Fibroblast of lung (primary cell): ENCODE measurements at regions not wholly inside any gene's neighbourhood (a gene's known extent, or its start where the extent isn't known, plus 50 kb on each side); places are given as distances from the start of the nearest gene placed in this dataset.

Experiments
- DNase-seq, 2 donors: peaks; one replicate each; pipeline versions ENCODE4 v3.0.0 to v3.0.0-alpha.2; 2010; ENCODE audit warnings: low read depth in 2 of 2
- H2AFZ ChIP-seq: 2 replicates; pipeline ENCODE4 v1.5.1; 2012; ENCODE audit warnings: low read length, control low read depth, inconsistent platforms
- H3K27ac ChIP-seq: 2 replicates; pipeline ENCODE4 v1.5.1; 2011; ENCODE audit warnings: low read length, control low read depth; ENCODE audit not compliant: insufficient read depth
- H3K27me3 ChIP-seq: 2 replicates; pipeline ENCODE4 v1.5.1; 2011; ENCODE audit warnings: mild to moderate bottlenecking, low read length; ENCODE audit not compliant: control insufficient read depth, insufficient read depth
- H3K36me3 ChIP-seq: 2 replicates; pipeline ENCODE4 v1.5.1; 2011; ENCODE audit warnings: low read length; ENCODE audit not compliant: control insufficient read depth, insufficient read depth
- H3K4me1 ChIP-seq: 2 replicates; pipeline ENCODE4 v1.5.1; 2011; ENCODE audit warnings: low read length; ENCODE audit not compliant: control insufficient read depth, insufficient read depth; ENCODE audit errors: extremely low read depth
- H3K4me2 ChIP-seq: 2 replicates; pipeline ENCODE4 v1.5.1; 2011; ENCODE audit warnings: low read length, control low read depth; ENCODE audit not compliant: insufficient read depth; ENCODE audit errors: extremely low read depth
- H3K4me3 ChIP-seq, 4 experiments: fragments of 200-600 bp in 1 of 4; sonication (generic) in 1 of 4; replicated peaks in 1 of 4; 2 replicates each; pipeline ENCODE4 v1.5.1; 2011 to 2016; ENCODE audit warnings: low read length in 4 of 4, low read depth in 3 of 4, mild to moderate bottlenecking in 3 of 4, control low read depth in 2 of 4, inconsistent platforms in 1 of 4, mixed read lengths in 1 of 4; ENCODE audit not compliant: insufficient read depth in 1 of 4; ENCODE audit errors: control extremely low read depth in 1 of 4
- H3K79me2 ChIP-seq: 2 replicates; pipeline ENCODE4 v1.5.1; 2012; ENCODE audit warnings: mild to moderate bottlenecking, low read length, inconsistent platforms; ENCODE audit not compliant: control insufficient read depth, insufficient read depth
- H3K9ac ChIP-seq: 2 replicates; pipeline ENCODE4 v1.5.1; 2011; ENCODE audit warnings: mild to moderate bottlenecking, low read length, control low read depth; ENCODE audit not compliant: insufficient read depth
- H3K9me3 ChIP-seq: 2 replicates; pipeline ENCODE4 v1.5.1; 2012; ENCODE audit warnings: low read depth, low read length; ENCODE audit not compliant: control insufficient read depth, insufficient read depth
- H4K20me1 ChIP-seq: 2 replicates; pipeline ENCODE4 v1.5.1; 2011; ENCODE audit warnings: low read length; ENCODE audit not compliant: control insufficient read depth, insufficient read depth; ENCODE audit errors: extremely low read depth
- EZH2 ChIP-seq: IDR thresholded peaks from 2 replicates; pipeline ENCODE4 v1.5.1; 2012; ENCODE audit warnings: low read length, control low read depth, mild to moderate bottlenecking; ENCODE audit errors: missing control alignments
- TF ChIP-seq, protein P1 (sequence below), 2 donors: IDR thresholded peaks in 1 of 2; conservative IDR thresholded peaks in 1 of 2; 1 replicate in 1 of 2; 2 replicates in 1 of 2; pipeline ENCODE4 v1.5.1; 2011 to 2012; ENCODE audit warnings: low read length in 2 of 2, control low read depth in 1 of 2, inconsistent platforms in 1 of 2, low read depth in 1 of 2, mild to moderate bottlenecking in 1 of 2

DNA sequence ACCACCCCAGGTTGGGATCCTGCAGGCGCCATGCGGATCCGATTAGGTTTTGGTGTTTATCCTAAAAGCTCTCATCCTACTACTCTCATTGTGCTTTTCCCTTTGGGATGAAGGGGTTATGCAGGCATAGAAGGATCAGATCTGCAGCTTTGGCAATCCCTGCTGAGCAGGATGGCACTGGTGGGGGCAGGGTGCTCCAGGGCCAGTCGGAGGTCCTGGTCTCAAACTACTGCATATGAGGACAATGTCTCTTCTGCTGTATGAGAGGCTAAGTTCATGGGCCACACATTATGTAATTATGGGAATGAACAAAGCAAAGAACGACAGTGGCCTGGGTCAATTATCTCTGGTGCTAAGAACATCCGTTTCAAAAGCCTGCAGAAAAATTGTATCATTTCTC lies 334.2 kb downstream of the IRX1 start:
- H3K9ac ChIP-seq: no peak overlapping the region
- no peak overlapping the region for H3K4me2 ChIP-seq
- no peak for TF ChIP-seq EZH2
- H3K9me3 ChIP-seq: no peaks in the 10 kb centered on the region
- H3K4me3 ChIP-seq: no peak overlapping the region
- no peaks in the 10 kb centered on the region for H3K36me3 ChIP-seq
- no peak overlapping the region for H2AFZ ChIP-seq
- no peaks in the 10 kb centered on the region for H3K27me3 ChIP-seq
- no peak overlapping the region for H3K27ac ChIP-seq
- H3K79me2 ChIP-seq: no peaks in the 10 kb centered on the region
- no peak for DNase-seq
- H3K4me1 ChIP-seq: no peaks in the 10 kb centered on the region
- H4K20me1 ChIP-seq: no peaks in the 10 kb centered on the region

DNA sequence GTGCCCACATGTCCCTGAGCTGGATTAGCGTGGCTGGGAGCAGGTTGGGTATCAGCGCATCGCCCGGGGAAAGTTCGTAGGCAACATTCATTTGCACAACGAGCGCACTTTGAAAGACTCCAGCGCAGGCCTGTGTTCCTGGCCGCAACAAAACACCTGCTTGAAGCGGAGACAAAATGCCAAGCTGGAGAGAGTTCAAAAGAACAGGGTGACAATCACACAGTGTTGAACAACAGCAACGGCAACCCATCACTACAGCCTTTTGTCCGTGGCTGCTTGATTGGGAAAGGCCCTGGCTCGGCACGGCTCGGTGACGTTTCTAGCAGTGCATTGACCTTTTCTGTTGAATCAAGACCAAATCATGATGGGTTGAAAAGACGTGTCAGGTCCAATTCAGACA lies 336.3 kb downstream of the IRX1 start:
- Histone ChIP-seq H3K27ac (no peak overlapping the region), H3K79me2 (no peaks in the 10 kb centered on the region), H3K27me3 (no peaks in the 10 kb centered on the region), H4K20me1 (no peaks in the 10 kb centered on the region), H3K9ac (no peak overlapping the region), H2AFZ (no peak overlapping the region), H3K36me3 (no peaks in the 10 kb centered on the region), H3K4me3 (no peak overlapping the region), H3K9me3 (no peaks in the 10 kb centered on the region), H3K4me1 (no peaks in the 10 kb centered on the region), H3K4me2 (no peak overlapping the region)
- TF ChIP-seq EZH2: no peak
- TF ChIP-seq, protein P1, sequence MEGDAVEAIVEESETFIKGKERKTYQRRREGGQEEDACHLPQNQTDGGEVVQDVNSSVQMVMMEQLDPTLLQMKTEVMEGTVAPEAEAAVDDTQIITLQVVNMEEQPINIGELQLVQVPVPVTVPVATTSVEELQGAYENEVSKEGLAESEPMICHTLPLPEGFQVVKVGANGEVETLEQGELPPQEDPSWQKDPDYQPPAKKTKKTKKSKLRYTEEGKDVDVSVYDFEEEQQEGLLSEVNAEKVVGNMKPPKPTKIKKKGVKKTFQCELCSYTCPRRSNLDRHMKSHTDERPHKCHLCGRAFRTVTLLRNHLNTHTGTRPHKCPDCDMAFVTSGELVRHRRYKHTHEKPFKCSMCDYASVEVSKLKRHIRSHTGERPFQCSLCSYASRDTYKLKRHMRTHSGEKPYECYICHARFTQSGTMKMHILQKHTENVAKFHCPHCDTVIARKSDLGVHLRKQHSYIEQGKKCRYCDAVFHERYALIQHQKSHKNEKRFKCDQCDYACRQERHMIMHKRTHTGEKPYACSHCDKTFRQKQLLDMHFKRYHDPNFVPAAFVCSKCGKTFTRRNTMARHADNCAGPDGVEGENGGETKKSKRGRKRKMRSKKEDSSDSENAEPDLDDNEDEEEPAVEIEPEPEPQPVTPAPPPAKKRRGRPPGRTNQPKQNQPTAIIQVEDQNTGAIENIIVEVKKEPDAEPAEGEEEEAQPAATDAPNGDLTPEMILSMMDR (conservative IDR thresholded peaks at IDR 0.05 in 1 of 2, IDR thresholded peaks at IDR 0.05 in 1 of 2; ENCODE audit: low read depth in 1 of 2, low read length in 2 of 2): no peak
- DNase-seq: no peak

DNA sequence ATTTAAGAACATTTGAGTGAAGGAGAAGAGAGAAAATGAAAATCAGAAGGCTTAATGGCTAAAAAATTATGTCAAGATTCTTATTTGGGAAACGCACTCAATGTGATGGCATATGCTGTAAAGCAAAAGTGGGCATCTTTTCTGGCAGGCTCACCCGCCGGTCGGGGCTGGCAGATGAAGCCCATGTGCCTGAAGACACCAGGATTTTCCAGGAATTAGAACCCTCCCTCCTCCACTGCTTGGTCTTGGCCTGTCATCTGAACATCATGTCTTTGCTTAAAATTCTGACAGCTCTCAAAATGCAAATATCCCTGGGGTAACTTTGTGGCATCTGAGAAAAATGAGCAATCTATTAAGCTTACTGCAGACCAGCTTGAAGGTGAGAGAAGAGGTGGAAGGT lies 337.9 kb downstream of the IRX1 start:
- Histone ChIP-seq H3K4me3 (no peak overlapping the region), H4K20me1 (no peaks in the 10 kb centered on the region), H3K36me3 (no peaks in the 10 kb centered on the region), H3K27ac (no peak overlapping the region), H3K4me2 (no peak overlapping the region), H3K27me3 (no peaks in the 10 kb centered on the region), H2AFZ (no peak overlapping the region), H3K9me3 (no peaks in the 10 kb centered on the region), H3K9ac (no peak overlapping the region), H3K4me1 (no peaks in the 10 kb centered on the region), H3K79me2 (no peaks in the 10 kb centered on the region)
- TF ChIP-seq, protein P1 (conservative IDR thresholded peaks at IDR 0.05 in 1 of 2, IDR thresholded peaks at IDR 0.05 in 1 of 2; ENCODE audit: low read depth in 1 of 2, low read length in 2 of 2): no peak
- no peak for DNase-seq

DNA sequence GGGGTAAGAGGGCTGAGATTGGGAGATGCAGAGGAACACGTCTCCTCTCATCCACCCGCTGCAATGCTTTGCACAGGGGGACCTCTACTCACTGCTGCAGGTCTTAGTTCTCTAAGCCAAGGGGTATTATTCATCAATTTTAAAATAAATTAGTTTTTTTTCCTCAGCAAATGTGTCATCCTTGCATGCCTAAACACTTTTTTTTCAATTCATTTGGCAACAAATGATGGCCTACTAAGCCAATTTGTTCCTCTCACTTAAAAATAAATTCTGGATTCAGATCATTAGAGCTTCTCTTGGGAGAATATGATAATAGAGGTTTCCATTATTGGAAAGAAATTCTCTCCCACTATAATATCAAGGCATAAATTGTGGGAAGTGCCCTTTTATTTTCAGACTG lies 338.3 kb downstream of the IRX1 start:
- Histone ChIP-seq H3K79me2 (no peaks in the 10 kb centered on the region), H2AFZ (no peak overlapping the region), H3K4me2 (no peak overlapping the region), H3K36me3 (no peaks in the 10 kb centered on the region), H3K9me3 (no peaks in the 10 kb centered on the region), H3K27ac (no peak overlapping the region), H3K9ac (no peak overlapping the region), H3K4me3 (no peak overlapping the region), H3K4me1 (no peaks in the 10 kb centered on the region), H3K27me3 (no peaks in the 10 kb centered on the region), H4K20me1 (no peaks in the 10 kb centered on the region)
- TF ChIP-seq EZH2: no peak
- TF ChIP-seq, protein P1 (conservative IDR thresholded peaks at IDR 0.05 in 1 of 2, IDR thresholded peaks at IDR 0.05 in 1 of 2; ENCODE audit: low read depth in 1 of 2, low read length in 2 of 2): no peak
- DNase-seq: no peak
